NCI-H774 (cell line): ENCODE measurements at regions not wholly inside any gene's neighbourhood (a gene's known extent, or its start where the extent isn't known, plus 50 kb on each side); places are given as distances from the start of the nearest gene placed in this dataset.
"Not testable (repeated sequence)": the region's sequence is repeated elsewhere in the genome, so short reads cannot be mapped to it uniquely, and the experiment has no call there.

Experiments used
- DNase-seq: peaks from one replicate; lab custom pipeline; 2025; lab: John Stamatoyannopoulos, UW

DNA sequence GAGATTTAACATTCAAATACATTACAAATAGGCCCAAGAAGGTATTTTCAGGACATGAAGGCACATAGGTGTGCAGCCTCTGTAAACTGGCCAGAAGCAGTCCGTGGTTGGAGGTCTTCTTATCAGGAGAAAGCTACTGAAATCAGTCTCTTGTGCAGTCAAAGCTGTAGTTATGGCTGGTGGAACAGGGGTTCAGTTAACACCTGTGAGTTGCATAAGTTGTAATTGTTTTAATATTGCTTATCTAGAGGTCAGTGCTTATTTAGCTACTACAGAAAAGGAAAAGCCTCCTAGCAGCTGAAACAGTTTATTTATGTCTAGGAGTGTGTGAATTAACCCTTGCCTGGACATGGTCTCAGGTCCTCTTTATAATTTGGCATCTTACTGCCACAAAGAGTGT, 377.6 kb upstream of the MDGA2 start:
- no peak for DNase-seq

DNA sequence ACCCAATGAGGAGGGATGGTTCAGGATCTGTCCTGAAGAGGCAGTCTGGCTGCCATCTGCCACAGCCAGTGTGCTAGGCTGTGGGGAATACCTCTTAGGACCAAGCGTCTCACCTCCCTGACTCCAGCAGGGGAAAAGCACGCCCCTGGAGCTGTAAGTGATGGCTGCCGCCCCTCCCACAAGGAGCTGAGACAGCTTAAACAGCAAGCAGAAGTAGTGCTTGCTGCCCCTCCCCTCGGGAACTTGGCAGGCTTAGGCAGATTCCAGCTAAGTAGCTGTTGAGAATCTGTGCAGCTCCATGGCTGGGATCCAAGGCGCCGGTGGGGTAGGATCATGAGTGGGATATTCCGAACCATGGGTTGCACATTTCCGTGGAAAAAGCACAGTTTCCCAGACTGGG, 360.4 kb upstream of the MDGA2 start:
- DNase-seq: no peak

- no peak for DNase-seq
These were observed 351.7 kb upstream of the MDGA2 start for GRCh38 chr14:48027115-48027514.

- DNase-seq: no peak
These were observed 348.5 kb upstream of the MDGA2 start for GRCh38 chr14:48023881-48024280.

GRCh38 chr14:48011484-48011883, 336.1 kb upstream of the MDGA2 start:
- not testable (repeated sequence) for DNase-seq

GRCh38 chr14:48008646-48009045, 333.2 kb upstream of the MDGA2 start:
- DNase-seq: no peak

DNA sequence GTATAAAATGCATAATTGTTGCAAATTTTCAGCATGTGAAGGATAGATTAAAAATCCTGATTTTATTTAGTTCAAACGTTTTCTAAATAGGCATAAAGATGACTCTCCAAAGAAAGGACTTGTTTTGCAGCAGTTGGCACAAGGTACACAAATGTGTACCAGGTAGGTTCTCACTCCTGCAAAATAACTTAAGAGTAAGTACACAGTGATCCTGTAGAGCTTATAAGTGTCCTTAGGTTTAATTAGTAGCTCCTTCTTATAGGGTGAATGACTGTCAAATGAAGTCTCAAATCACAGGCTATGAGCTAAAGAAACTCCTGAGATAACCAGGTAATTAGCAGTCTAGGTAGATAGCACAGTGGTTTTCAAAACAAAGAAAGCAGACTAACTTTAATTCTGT, 330.6 kb upstream of the MDGA2 start:
- DNase-seq: no peak

GRCh38 chr14:47993883-47994282, 318.5 kb upstream of the MDGA2 start:
- DNase-seq: no peak

DNA sequence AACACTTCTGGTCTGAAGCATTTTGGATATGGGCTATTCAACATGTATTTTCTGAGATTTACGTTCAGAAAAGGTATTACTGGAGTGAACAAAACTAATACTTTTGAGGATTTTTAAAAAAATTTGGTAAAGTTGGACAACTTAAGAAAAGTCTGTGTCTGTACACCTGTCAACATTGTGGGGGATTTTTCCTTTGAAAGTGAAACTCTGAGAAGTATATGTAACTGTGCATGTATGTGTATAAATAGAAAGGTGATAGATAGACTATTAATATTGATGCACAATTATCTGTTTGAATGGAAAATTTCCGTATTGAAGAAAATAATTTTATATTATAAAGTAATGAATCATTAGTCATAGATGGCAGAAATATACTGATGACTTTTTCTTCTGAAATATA, 312.8 kb upstream of the MDGA2 start:
- no peak for DNase-seq

GRCh38 chr14:47978871-47979270, 303.5 kb upstream of the MDGA2 start:
- no peak for DNase-seq

GRCh38 chr14:47976139-47976538, 300.7 kb upstream of the MDGA2 start:
- DNase-seq: no peak

- DNase-seq: no peak
These were observed 290.8 kb upstream of the MDGA2 start for GRCh38 chr14:47966076-47966810.

GRCh38 chr14:47961634-47962033, 286.2 kb upstream of the MDGA2 start:
- no peak for DNase-seq

DNA sequence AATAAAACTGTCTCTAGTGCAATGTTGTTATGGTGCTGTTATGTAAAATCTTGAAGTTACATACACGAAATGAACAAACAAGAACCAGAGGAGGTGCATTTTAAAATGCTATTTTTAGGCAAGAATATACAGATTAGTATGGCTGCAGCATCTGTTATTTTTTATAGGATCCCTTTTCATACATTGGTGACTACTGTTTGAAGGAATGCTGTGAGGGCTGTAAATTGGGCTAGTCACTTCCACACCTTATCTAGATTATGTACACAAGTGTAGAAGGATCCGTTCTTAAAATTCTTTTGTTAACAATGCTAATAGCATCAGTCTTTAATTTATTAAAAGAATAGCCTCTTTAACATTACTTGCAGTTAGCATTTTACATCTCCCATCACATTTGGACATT, 284.3 kb upstream of the MDGA2 start:
- no peak for DNase-seq

- no peak for DNase-seq
These were observed 273.6 kb upstream of the MDGA2 start for GRCh38 chr14:47949006-47949405.

DNA sequence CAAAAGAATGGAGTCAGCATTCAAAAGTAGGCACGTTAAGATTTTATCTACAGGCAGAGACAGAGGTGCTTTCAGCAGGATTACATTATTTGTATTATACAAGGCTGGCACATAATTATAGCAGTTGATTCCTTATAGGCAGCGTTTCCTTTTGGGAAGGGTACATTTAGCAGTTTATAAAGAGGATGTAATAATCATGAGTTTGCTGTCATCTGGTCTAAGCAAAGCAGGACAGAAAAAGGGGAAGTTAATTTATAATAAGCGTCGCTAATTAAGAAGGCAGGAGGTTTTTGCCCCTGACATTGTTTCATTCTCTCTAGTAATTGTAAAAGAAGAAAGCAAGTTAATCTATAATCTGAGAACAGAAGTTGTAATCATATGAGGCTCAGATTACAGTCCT, 259.9 kb upstream of the MDGA2 start:
- DNase-seq: no peak

- DNase-seq: no peak
These were observed 253.9 kb upstream of the MDGA2 start for GRCh38 chr14:47929334-47929733.

DNA sequence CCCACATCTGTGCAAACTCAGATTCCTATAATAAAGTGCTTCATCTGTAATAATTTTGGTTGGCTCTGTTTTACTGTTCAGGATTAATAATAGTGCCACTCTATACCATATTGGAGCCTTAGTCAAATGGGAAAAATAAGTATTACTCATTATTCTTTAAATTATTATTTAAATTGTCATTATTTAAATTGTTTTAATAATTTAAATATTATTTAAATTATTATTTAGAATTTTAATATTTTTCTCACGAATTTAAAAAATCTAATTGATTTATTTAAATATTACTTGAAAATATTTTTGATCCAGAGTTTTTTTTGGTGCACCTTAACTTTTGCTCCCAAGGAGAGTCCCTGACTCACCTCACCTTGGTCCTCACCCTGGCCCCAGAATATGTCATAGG, 245.7 kb upstream of the MDGA2 start:
- no peak for DNase-seq

- no peak for DNase-seq
These were observed 244.6 kb upstream of the MDGA2 start for GRCh38 chr14:47919997-47920396.

DNA sequence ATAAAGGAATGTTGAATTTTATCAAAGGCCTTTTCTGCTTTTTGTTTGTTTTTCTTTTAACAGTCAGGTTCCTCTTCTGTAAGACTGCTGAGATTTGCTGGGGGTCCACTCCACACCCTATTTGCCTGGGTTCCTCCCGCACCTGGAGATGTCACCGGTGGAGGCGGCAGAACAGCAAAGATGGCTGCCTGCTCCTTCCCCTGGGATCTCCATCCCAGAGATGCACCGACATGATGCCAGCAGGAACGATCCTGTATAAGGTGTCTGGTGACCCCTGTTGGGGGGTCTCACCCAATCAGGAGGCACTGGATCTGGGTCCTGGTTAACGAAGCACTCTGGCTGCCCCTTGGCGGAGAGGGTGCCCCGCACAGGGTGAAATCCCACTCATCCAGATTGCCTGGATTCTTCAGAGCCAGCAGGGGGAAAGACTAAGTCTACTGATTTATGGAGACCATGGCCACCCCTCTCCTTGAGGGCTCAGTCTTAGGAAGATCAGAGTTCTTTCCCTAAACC, 244.0 kb upstream of the MDGA2 start:
- DNase-seq: no peak

DNA sequence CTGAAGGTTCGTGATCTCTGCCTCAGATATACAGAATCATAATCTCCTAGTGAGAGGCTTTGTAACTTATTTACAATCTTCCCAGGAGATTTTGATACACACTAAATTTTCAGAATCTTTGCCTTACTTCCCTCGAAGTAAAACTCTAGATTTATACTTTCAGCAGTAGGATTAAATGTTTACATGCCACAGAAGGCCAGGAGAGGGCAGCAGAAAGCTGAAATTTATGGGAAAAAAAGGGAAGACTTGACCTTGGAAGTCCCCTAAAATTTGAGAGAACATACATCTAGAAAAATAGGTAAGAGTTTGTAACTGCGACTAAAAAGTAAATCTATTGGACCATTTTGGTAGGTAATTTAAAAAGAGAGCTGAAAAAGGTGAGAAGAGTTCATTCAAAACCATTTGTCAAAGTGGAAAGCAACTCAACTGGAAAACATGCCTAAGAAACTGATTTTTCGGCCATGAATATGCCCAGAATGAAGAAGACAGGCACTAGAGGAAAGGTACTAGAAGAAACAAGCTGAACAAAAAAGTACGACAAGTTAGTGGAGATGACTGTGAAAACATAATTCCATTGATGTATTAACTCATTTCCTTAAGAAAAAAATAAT, 242.0 kb upstream of the MDGA2 start:
- no peak for DNase-seq

GRCh38 chr14:47901141-47901540, 225.7 kb upstream of the MDGA2 start:
- not testable (repeated sequence) for DNase-seq

GRCh38 chr14:47899685-47900084, 224.3 kb upstream of the MDGA2 start:
- no peak for DNase-seq

- no peak for DNase-seq
These were observed 198.9 kb upstream of the MDGA2 start for GRCh38 chr14:47874350-47874749.
